Stimulated activated naive CD8-positive, alpha-beta T cell treated with anti-CD3 and anti-CD28 coated beads, Interleukin-15, amount 100 ng/mL, for 72 hours (primary cell): ENCODE measurements at regions not wholly inside any gene's neighbourhood (a gene's known extent, or its start where the extent isn't known, plus 50 kb on each side); places are given as distances from the start of the nearest gene placed in this dataset.
"Not testable (repeated sequence)": the region's sequence is repeated elsewhere in the genome, so short reads cannot be mapped to it uniquely, and the experiment has no call there.

Source experiments
- ATAC-seq: fragments of 150-1000 bp; cut with Tn5 transposase; 2 replicates; pipeline ENCODE4 v1.10.0; 2021; ENCODE audit warnings: mild to moderate bottlenecking, moderate library complexity
- DNase-seq, 2 donors: peaks; one replicate each; pipeline ENCODE4 v3.0.0; 2021 to 2022
- H3K27ac Mint-ChIP-seq, 2 donors: one replicate each; pipeline ENCODE4 v1.8.0; 2022; ENCODE audit warnings: mild to moderate bottlenecking in 2 of 2, mixed read lengths in 2 of 2, moderate library complexity in 2 of 2
- H3K27me3 Mint-ChIP-seq: one replicate; pipeline ENCODE4 v1.8.0; 2022; ENCODE audit warnings: mixed read lengths
- H3K4me1 Mint-ChIP-seq: one replicate; pipeline ENCODE4 v1.8.0; 2022; ENCODE audit warnings: mild to moderate bottlenecking, mixed read lengths
- H3K4me3 Mint-ChIP-seq, 2 donors: one replicate each; pipeline ENCODE4 v1.8.0; 2022; ENCODE audit warnings: mild to moderate bottlenecking in 2 of 2, mixed read lengths in 2 of 2, moderate library complexity in 1 of 2
- H3K9me3 Mint-ChIP-seq, 2 donors: one replicate each; pipeline ENCODE4 v1.8.0; 2022; ENCODE audit warnings: mixed read lengths in 2 of 2

DNA sequence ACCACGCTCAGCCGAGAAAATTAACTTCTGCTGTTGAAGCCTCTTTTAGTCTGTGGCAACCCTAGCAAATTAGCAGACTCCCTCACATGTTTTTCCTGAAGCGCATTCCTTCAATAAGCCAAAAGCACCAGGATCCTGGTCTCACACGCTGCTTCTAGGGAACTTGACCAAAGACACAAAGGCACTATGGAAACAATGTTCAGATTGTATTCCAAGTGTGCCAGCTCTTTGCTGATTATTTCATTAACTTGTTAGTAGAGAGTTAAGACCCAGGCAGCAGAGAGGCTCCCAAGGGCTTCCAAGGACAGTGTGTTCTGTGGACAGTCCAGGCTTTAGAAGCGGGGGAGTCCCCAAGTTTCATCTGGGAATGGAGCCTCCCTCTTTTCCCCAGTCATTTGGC lies 94.4 kb upstream of the BASP1 start:
- H3K4me1 Mint-ChIP-seq, result peaks cover 6% of the 10 kb centered on the region
- ATAC-seq, result no peak

DNA sequence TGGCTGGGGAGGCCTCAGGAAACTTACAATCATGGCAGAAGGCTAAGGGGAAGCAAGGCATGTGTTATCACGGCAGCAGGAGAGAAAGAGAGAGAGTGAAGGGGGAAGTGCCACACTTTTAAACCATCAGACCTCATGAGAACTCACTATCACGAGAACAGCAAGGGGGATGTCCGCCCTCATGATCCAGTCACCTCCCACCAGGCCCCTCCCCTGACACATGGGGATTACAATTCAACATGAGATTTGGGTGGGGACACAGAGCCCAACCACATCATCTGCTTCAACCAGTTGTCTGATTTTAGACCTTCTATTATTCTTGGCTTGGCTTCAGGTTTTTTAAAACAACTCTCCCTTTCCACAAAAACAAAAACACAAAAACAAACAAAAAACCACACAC lies 93.7 kb upstream of the BASP1 start:
- DNase-seq, H3K4me1 Mint-ChIP-seq, H3K27me3 Mint-ChIP-seq, H3K4me3 Mint-ChIP-seq, ATAC-seq, H3K9me3 Mint-ChIP-seq, H3K27ac Mint-ChIP-seq: not testable (repeated sequence)

More for the DNA sequence above, 94.4 kb upstream of the BASP1 start:
- H3K9me3 Mint-ChIP-seq, result no peaks in the 10 kb centered on the region
- H3K27ac Mint-ChIP-seq, result no peak overlapping the region
- H3K27me3 Mint-ChIP-seq, result peaks cover 8% of the 10 kb centered on the region
- H3K4me3 Mint-ChIP-seq, result no peak overlapping the region
- DNase-seq, result no peak

DNA sequence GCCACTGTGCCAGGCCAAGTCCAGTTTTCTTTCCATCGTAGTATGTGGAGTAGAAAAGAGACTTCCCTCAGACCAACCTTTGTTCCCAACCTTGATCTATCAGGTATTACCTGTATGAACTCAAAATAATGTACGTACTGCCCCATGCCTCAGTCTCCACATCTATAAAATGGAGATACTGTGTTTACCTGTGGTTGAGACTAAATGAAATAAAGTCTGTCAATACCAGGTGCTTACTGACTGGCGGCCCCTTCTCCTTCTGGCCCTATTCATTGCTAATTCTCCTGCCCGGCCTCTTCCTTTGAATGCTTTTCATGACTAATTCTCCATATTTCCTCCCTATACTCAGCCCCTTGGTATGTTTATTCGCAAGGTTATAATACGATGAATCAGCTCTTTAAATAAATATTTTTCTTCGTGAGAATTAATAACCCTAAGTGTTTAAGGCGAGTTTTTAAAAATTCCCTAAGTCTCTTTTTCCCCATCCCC lies 89.6 kb upstream of the BASP1 start:
- peaks cover 24% of the 10 kb centered on the region for H3K27me3 Mint-ChIP-seq
- peaks cover 13% of the 10 kb centered on the region for H3K4me1 Mint-ChIP-seq
- no peak overlapping the region for H3K4me3 Mint-ChIP-seq
- no peaks in the 10 kb centered on the region for H3K9me3 Mint-ChIP-seq
- ATAC-seq (no peak), DNase-seq (no peak)
- no peak overlapping the region for H3K27ac Mint-ChIP-seq

DNA sequence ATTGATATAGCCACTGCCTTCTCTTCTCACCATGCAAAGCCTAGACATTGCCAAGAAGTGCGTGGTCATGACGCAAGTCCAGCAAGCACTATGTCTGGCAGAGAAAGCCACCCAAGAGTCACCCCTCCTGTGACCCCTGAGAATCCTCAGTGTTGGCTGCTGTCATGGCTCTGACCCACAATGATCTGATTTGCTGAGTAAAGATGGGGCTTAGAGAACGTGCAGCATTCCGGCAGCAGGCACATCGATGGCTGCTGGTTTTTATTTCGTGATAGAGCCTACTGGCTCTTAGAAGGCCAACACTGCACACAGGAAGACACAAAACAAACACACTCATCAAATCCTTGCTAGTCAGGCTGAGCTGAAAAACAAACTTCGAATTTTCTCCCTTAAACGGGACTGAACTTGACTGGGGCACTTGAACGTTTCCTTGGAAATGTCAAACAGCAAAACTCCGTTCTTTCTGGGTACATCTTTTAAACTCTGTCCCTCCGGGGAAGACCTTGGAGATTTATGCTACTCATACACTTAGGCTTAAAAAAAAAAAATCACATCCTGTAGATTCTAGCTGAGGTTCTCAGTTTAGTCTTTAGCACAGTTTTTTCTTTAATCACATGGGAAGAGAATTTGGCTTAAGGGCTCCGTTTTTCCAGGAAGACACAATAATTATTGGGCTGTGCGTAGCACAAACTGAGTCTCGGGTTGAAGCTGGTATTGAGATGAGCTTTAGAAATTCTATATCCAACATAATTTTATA lies 88.2 kb upstream of the BASP1 start:
- Mint-ChIP-seq H3K9me3 (no peaks in the 10 kb centered on the region), H3K4me1 (peaks cover 13% of the 10 kb centered on the region), H3K27ac (no peak overlapping the region), H3K4me3 (no peak overlapping the region), H3K27me3 (peaks cover 24% of the 10 kb centered on the region)
- ATAC-seq (no peak), DNase-seq (no peak)

DNA sequence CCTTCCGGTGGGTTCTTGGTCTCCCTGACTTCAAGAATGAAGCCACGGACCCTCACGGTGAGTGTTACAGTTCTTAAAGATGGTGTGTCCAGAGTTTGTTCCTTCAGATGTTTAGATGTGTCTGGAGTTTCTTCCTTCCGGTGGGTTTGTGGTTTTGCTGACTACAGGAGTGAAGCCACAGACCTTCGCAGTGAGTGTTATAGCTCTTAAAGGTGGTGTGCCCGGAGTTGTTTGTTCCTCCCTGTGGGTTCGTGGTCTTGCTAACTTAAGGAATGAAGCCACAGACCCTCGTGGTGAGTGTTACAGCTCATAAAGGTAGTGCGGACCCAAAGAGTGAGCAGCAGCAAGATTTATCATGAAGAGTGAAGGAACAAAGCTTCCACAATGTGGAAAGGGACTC lies 87.1 kb upstream of the BASP1 start:
- peaks cover 13% of the 10 kb centered on the region for H3K4me1 Mint-ChIP-seq
- ATAC-seq, H3K9me3 Mint-ChIP-seq, H3K4me3 Mint-ChIP-seq, H3K27ac Mint-ChIP-seq: not testable (repeated sequence)
- DNase-seq, result peak in 1 of 2 donors; percentile 19
- H3K27me3 Mint-ChIP-seq, result peaks cover 24% of the 10 kb centered on the region

DNA sequence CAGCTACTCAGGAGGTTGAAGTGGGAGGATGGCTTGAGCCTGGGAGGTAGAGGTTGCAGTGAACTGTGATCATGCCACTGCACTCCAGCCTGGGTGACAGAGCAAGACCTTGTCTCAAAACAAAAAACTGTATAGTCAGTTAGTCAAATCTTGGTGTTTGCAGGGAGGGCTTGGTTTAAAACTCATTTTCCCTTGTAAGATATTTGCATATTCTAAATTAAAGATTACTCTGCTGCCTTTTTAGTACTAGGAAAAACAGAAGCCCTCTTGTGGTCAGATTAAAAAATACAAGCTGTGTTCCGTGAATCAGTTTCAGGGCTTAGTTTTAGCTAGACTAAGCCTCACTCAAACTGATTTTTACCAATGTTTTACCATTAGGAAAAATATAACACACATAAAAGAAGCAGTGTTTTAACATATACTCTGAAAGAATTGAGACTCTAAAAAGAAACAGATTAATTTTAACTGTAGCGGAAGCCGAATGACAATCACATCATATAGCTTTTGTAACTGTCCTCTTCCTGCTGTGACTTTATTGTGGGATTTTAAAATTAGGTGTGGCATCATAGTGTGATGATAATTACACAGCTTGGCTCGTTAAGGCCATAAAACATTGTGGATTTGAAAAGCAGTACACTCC lies 84.9 kb upstream of the BASP1 start:
- no peak overlapping the region for H3K27ac Mint-ChIP-seq
- H3K4me3 Mint-ChIP-seq, result no peak overlapping the region
- H3K27me3 Mint-ChIP-seq, result peaks cover 24% of the 10 kb centered on the region
- H3K9me3 Mint-ChIP-seq, result no peaks in the 10 kb centered on the region
- ATAC-seq, result no peak
- H3K4me1 Mint-ChIP-seq, result peaks cover 13% of the 10 kb centered on the region
- DNase-seq, result no peak

DNA sequence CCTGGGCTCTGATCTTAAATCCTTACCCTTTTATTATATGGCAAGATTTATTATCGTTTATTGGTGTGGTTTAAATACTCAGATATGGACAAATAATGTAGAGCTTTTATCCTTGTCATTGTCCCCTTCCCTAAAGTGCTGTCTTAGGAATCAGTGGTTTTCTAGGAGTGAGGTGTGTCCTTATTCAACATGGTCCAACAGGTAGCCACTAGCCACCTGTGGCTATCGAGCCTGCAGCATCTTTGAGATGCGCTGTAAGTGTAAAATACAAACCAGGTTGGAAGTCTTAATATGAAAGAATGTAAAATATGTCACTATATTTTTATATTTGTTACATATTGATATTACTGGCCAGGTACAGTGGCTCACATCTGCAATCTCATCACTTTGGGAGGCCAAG lies 82.4 kb upstream of the BASP1 start:
- H3K4me3 Mint-ChIP-seq, result no peak overlapping the region
- DNase-seq, result no peak
- peaks cover 11% of the 10 kb centered on the region for H3K4me1 Mint-ChIP-seq

DNA sequence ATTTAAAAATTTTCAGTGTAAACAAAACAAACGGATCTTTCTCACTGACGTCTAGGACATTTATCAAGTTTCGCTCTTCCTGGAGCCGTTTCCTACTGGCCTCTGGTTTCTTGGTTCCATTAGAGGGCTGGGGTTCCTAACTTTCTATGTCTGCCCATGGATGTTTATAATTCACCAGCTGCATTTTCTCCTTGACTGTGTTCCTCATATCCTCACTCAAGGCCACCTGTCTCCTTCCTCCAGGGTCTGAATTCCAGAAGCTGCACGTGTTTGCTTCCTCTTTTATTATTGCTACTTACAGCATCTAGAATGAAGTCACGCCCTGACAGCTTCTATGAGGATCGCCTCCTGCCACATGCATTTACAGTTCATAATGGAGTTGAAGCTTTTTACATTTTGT lies 74.1 kb upstream of the BASP1 start:
- Mint-ChIP-seq H3K4me1 (no peaks in the 10 kb centered on the region), H3K27ac (no peak overlapping the region), H3K4me3 (no peak overlapping the region), H3K27me3 (no peaks in the 10 kb centered on the region), H3K9me3 (no peaks in the 10 kb centered on the region)
- no peak for ATAC-seq
- no peak for DNase-seq

More for the DNA sequence above, 82.4 kb upstream of the BASP1 start:
- Mint-ChIP-seq H3K9me3 (no peaks in the 10 kb centered on the region), H3K27me3 (peaks cover 12% of the 10 kb centered on the region), H3K27ac (no peak overlapping the region)
- no peak for ATAC-seq

DNA sequence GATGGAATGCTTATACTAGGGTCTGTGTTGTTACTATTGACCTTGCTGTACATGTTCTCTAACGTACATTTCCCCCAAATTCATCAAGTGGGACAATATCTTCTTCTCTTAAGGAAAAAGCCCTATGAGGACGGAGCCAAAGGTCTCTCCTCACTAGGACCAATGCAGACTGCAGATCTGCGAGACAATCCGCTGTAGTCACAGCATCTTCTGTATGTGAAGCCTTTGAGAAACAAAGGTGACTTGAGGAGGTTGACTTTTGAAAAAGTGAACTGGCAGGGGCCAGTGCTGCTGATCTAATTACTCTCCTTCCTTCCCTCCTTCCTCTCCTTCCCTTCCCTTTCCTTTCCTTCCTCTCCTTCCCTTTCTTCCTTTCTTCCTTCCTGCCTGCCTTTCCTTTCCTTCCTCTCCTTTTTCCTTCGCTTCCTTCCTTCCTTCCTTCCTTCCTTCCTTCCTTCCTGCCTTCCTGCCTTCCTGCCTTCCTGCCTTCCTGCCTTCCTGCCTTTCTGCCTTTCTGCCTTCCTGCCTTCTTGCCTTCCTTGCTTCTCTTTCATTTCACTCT lies 71.1 kb upstream of the BASP1 start:
- no peaks in the 10 kb centered on the region for H3K9me3 Mint-ChIP-seq
- no peaks in the 10 kb centered on the region for H3K4me1 Mint-ChIP-seq
- no peak overlapping the region for H3K4me3 Mint-ChIP-seq
- H3K27ac Mint-ChIP-seq, result no peak overlapping the region
- no peaks in the 10 kb centered on the region for H3K27me3 Mint-ChIP-seq
- DNase-seq (no peak), ATAC-seq (no peak)

DNA sequence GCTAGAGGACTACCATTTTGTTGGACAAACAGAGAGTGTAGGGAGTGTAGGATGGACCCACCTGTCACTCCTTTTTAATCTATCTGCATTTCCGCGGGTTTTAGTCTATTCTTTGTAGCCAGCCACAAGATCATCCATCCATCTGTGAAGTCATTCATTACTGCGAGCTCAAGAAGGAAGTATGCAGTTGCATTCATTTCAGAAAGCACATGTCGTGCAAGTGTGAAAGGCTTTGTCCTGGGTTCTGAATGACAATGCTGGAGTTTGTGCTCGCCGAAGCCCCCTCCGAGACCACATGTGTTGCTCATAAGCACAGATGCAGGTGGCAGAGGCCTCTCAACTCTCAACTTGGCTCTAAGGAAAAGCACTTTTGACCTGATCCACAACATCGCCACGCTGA lies 70.3 kb upstream of the BASP1 start:
- DNase-seq, result no peak
- ATAC-seq, result no peak
- H3K9me3 Mint-ChIP-seq, result no peaks in the 10 kb centered on the region
- H3K27me3 Mint-ChIP-seq, result no peaks in the 10 kb centered on the region
- no peak overlapping the region for H3K4me3 Mint-ChIP-seq
- H3K27ac Mint-ChIP-seq, result no peak overlapping the region
- no peaks in the 10 kb centered on the region for H3K4me1 Mint-ChIP-seq

DNA sequence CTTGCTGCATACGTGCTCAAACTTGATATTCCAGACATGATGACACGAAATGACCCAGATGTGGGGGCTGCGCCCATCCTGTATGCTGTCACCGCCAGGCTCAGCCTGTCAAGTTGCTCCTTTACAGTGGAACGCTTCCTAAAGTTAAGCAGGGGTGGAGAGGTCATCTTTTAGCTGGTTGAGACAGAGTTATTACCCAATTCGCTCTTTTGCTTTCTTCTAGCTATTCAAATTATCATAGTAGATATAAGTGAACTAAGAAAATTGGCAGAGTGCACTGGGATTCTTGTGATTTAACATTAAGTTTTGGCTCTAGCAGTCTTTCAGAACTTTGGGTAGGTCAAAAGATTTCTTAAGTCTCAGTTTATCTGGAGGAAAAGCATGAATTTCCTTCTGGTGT lies 69.8 kb upstream of the BASP1 start:
- Mint-ChIP-seq H3K27ac (no peak overlapping the region), H3K9me3 (no peaks in the 10 kb centered on the region), H3K27me3 (no peaks in the 10 kb centered on the region), H3K4me3 (no peak overlapping the region), H3K4me1 (no peaks in the 10 kb centered on the region)
- DNase-seq (no peak), ATAC-seq (no peak)

DNA sequence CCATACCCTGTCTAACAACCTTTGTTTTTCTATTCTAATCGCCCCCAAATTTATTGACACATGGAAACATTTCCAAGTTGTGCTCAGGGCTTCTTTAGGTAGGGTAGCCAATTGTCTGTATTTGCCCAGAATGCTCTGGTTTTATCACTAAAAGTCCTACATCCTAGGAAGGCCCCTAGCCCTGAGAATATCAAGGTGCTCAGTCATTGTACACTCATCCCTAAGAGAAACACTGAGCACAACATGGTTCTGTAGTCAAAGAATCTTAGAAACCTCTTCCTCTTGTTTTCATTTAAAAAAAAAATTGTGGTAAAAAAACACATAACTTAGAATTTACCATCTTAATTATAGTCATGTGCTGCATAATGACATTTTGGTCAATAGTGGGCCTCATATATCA lies 69.0 kb upstream of the BASP1 start:
- peaks cover 0 to 4% of the 10 kb centered on the region in 2 donors for H3K9me3 Mint-ChIP-seq
- H3K4me3 Mint-ChIP-seq, result no peak overlapping the region
- ATAC-seq (no peak), DNase-seq (no peak)
- H3K27ac Mint-ChIP-seq, result no peak overlapping the region
- H3K4me1 Mint-ChIP-seq, result no peaks in the 10 kb centered on the region
- H3K27me3 Mint-ChIP-seq, result no peaks in the 10 kb centered on the region

DNA sequence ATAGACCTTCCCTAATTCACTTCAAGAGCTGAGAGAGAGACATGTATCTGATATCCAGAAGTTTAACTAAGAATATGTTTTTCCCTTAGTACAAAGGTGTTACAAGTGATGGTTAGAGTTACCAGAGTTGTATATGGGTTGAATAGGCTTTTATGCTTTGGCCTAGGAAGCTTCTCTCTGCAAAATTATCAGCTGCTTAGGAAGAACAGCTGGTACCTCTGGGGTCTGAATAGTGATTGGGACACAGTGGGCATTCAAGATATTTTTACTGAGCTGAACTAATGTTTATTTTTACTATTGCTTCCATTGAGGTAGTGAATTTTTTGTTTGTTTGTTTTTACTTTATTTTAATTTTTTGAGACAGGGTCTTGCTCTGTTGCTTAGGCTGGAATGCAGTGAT lies 67.6 kb upstream of the BASP1 start:
- ATAC-seq, result no peak
- H3K9me3 Mint-ChIP-seq, result peaks cover 4 to 8% of the 10 kb centered on the region in 2 donors
- H3K27ac Mint-ChIP-seq, result no peak overlapping the region
- no peaks in the 10 kb centered on the region for H3K4me1 Mint-ChIP-seq
- no peak overlapping the region for H3K4me3 Mint-ChIP-seq
- no peaks in the 10 kb centered on the region for H3K27me3 Mint-ChIP-seq
- no peak for DNase-seq

DNA sequence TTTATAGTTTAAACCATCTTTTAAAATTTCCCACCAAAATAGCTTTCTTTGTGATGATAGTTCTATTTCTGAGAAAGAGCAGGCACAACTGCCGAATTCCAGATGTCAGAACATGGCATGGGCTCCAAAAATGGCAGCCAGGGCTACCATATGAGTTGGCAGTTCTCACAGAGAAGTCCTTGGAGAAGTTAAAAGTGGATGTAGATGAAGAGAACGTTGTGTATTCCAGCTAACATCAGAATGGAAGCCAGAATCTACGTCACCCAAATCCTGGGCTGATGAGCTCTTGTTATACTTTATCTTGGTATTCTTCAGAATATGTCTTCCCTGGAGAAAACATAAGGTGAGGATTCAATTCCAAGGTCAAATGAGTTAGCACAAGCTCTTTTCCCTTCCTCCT lies 66.9 kb upstream of the BASP1 start:
- DNase-seq (no peak), ATAC-seq (no peak)
- H3K4me3 Mint-ChIP-seq, result no peak overlapping the region

DNA sequence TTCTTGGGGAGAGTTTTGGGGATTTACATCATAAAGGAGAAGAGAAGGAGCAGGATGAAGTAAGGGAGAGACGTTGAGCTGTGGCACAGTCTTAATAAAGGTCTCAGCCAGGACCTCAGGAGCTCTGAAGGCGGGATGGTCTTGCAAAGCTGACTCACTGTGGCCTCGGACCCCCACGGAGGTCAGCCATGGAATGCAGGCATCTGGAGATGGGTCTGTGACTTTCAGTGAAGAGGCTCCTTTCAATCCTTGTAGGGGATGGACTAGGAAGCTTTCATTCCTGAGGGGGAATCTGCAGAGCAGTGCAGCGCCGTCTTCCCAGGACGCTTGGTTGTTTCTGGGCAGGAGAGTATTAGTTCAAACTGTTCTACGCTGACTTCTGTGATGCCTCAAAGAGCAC lies 65.7 kb upstream of the BASP1 start:
- H3K27ac Mint-ChIP-seq, result no peak overlapping the region
- H3K4me1 Mint-ChIP-seq, result no peaks in the 10 kb centered on the region
- no peak overlapping the region for H3K4me3 Mint-ChIP-seq
- DNase-seq (no peak), ATAC-seq (no peak)
- H3K9me3 Mint-ChIP-seq, result peaks cover 7 to 11% of the 10 kb centered on the region in 2 donors
- H3K27me3 Mint-ChIP-seq, result no peaks in the 10 kb centered on the region

More for the DNA sequence above, 66.9 kb upstream of the BASP1 start:
- H3K4me1 Mint-ChIP-seq, result no peaks in the 10 kb centered on the region
- H3K9me3 Mint-ChIP-seq, result peaks cover 7 to 11% of the 10 kb centered on the region in 2 donors
- H3K27me3 Mint-ChIP-seq, result no peaks in the 10 kb centered on the region
- no peak overlapping the region for H3K27ac Mint-ChIP-seq

DNA sequence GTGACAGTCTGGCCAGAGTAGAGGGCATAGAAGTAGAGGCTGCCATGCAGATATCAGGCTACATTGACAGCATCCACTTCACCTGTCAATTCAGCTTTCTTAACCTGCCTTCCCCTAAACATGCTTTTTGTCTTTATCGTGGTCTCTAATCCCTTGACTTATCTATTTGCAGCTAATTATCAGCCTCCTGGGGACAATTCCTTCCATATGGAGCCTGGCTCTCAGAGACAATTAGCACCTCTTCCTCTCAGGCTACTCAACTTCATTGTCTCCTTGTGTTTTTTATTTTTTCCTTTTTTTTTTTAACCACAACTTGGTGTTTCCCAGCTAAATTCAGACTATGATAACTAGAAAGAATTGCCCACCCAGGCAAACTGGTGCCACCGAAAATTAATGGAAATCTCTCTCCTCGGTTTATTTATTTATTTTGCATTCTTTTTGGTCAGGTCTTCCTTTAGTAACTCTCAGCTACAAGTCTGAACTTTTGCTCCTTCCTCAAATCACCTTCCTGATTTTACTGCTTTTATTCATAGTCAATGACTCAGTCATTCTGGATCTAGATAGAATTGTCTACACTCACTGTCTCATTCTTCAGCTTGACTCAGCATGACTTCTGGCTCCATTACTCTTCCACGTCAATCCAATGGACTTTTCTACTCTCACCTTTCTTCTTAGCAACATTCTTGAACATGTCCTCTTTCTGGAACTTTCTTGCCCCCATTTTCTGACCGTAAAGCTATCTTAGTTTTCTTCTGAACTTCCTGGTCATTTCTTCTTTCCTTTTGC lies 63.0 kb upstream of the BASP1 start:
- Mint-ChIP-seq H3K4me3 (no peak overlapping the region), H3K27me3 (no peaks in the 10 kb centered on the region), H3K27ac (no peak overlapping the region), H3K9me3 (peaks cover 7 to 11% of the 10 kb centered on the region in 2 donors), H3K4me1 (no peaks in the 10 kb centered on the region)
- DNase-seq (no peak), ATAC-seq (no peak)
